Erythroblast (primary cell): ENCODE measurements at regions not wholly inside any gene's neighbourhood (a gene's known extent, or its start where the extent isn't known, plus 50 kb on each side); places are given as distances from the start of the nearest gene placed in this dataset.

Source experiments
- GATA1 ChIP-seq: IDR thresholded peaks from 2 replicates; pipeline ENCODE4 v1.6.1; 2011; ENCODE audit warnings: low read depth, mild to moderate bottlenecking, control low read depth, low read length, moderate library complexity
- POLR2A ChIP-seq: IDR thresholded peaks from 2 replicates; pipeline ENCODE4 v1.6.1; 2011; ENCODE audit warnings: mild to moderate bottlenecking, low read length

DNA sequence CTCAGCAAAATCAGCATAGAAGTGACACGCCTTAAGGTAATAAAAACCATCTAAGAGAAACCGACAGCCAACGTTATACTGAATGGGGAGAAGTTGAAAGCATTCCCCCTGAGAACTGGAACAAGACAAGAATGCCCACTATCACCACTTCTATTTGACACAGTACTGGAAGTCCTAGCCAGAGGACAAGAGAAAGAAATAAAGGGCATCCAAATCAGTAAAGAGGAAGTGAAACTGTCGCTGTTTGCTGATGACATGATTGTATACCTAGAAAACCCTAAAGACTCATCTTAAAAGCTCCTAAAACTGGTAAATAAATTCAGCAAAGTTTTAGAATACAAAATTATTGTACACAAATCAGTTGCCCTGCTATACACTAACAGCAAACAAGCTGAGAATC, 393.3 kb downstream of the KIF4B start:
- TF ChIP-seq POLR2A (no peak), GATA1 (no peak)
